Amniotic epithelial cell (primary cell): ENCODE measurements at regions not wholly inside any gene's neighbourhood (a gene's known extent, or its start where the extent isn't known, plus 50 kb on each side); places are given as distances from the start of the nearest gene placed in this dataset.

ENCODE experiments used
- DNase-seq: peaks from one replicate; pipeline ENCODE4 v3.0.0-alpha.2; 2010; ENCODE audit warnings: low read depth

DNA sequence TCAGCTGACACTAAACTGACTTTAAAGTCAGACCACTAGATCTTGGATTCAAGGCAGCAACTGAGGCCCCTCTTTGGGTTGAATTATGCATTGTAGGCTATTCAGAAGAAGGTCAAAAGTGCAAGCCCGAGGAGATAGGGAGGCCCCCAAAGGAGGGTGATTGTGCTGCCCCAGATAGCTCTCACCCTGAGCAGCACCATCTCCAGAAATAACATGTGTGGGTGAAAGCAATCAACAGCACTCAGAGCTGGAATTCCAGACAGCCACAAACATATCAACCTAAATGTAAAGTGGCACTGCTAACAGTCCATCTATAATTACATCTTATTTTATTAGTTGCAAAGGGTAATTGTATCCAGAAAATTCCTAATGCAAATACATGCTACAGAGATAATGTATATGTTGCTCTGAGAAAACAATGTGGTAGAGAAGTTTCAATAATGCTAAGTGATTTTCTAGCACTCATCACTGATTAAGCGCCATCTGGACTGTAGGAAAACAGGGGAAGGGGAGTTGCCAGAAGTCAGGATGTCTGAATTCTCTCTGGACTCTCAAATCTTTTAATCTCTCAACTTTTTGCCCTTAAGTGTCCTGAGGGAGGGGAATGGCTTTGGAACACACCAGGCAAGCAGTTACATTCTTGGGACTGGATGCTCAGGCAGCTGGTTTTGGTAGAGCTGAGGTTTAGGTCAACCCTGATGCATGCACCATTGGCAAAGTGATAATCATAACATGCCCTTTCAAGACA lies 61.8 kb upstream of the SFRP2 start:
- DNase-seq: no peak

DNA sequence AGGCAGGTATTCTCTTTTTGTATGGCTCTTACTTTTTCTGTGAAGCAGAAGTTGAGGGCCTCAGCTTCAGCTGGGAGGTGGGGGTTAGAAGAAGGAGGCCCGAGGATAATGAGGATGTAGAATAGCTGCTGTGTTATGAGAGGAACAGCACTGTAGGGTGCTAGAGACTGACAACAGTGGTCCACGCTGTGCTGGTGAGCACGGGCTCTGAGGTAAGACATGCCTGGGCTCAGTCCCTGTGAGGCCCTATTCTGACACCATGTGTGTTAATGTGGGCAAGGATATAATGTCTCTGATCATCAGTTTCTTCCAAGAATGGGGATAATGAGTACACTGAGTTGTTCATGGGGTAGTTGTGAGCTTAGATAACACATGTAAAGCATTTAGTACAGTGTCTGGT lies 55.3 kb upstream of the SFRP2 start:
- DNase-seq: no peak
